ENCODE measurements at regions not wholly inside any gene's neighbourhood (a gene's known extent, or its start where the extent isn't known, plus 50 kb on each side); places are given as distances from the start of the nearest gene placed in this dataset.

DNA sequence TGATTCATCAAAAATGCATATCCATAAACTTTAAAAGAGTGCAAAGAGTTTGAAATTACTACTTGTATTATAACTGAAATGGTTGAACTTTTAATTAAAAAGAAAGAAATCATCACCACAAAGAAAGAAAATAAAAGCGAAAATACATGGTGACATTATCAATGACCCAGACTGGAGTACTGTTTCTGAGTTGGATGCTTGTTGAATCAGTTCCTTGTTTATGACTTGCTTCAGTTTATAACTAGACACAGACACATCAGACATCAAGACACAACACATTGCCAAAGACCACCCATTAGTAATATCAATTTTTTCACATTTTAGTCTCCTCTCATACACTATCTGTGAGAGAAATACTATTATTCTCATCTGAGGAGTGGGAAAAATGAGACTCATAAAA, 293.0 kb downstream of the MRPL39 start:
- TF ChIP-seq, protein P1, sequence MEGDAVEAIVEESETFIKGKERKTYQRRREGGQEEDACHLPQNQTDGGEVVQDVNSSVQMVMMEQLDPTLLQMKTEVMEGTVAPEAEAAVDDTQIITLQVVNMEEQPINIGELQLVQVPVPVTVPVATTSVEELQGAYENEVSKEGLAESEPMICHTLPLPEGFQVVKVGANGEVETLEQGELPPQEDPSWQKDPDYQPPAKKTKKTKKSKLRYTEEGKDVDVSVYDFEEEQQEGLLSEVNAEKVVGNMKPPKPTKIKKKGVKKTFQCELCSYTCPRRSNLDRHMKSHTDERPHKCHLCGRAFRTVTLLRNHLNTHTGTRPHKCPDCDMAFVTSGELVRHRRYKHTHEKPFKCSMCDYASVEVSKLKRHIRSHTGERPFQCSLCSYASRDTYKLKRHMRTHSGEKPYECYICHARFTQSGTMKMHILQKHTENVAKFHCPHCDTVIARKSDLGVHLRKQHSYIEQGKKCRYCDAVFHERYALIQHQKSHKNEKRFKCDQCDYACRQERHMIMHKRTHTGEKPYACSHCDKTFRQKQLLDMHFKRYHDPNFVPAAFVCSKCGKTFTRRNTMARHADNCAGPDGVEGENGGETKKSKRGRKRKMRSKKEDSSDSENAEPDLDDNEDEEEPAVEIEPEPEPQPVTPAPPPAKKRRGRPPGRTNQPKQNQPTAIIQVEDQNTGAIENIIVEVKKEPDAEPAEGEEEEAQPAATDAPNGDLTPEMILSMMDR (IDR thresholded peaks at IDR 0.05): no peak
- Histone ChIP-seq H3K27me3 (no peaks in the 10 kb centered on the region), H3K4me3 (no peak overlapping the region), H3K36me3 (no peaks in the 10 kb centered on the region), H3K4me1 (no peaks in the 10 kb centered on the region), H3K27ac (no peak overlapping the region), H3K9me3 (no peaks in the 10 kb centered on the region)
- intact Hi-C loops (cut with DNase I): no loop called here
- ATAC-seq (no peak), DNase-seq (no peak)

DNA sequence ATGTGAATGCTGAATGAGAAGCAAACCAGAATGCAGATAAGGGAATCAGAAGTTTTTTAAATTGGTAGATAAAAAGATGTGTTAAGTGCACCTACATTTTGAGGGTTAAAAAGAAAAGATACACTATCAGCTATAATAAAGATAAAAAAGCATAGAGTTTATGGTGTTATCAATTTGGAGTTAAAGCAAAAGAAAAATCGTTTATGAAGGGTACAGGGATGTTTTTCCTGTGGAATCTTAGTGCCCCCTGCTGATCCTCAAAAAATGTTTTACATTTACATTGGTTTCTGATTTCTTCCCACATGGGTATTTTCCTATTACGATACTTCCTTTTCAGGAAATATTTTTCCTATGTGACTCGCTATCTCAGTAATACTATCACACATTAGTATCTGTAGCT, 293.5 kb downstream of the MRPL39 start:
- peak; percentile 31 for ATAC-seq
- intact Hi-C loops (cut with DNase I): no loop called here

DNA sequence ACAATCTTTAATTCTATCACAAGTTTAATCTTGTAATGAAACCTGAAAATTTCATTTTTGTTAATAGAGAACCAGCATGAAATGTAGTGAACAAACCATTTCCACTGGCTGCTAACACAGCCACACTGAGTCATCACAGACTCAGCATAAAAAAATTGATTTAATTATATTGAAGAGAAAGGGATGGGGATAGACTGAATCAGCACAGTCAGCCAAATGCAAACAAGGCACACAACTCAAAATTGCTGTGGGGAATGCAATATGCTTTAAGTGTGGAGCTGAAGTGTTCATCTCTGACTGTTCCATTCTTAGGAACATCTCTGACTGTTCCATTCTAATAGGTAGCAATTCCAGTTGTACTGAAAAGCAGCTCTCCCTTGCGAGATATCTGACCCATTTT, 299.8 kb downstream of the MRPL39 start:
- no peaks in the 10 kb centered on the region for H3K27me3 ChIP-seq
- ATAC-seq: no peak
- TF ChIP-seq, protein P1 (IDR thresholded peaks at IDR 0.05): no peak

More for the DNA sequence above, 293.5 kb downstream of the MRPL39 start:
- H3K4me3 ChIP-seq: no peak overlapping the region
- no peak for DNase-seq
- H3K27me3 ChIP-seq: no peaks in the 10 kb centered on the region
- H3K4me1 ChIP-seq: no peaks in the 10 kb centered on the region
- no peaks in the 10 kb centered on the region for H3K36me3 ChIP-seq
- TF ChIP-seq, protein P1 (IDR thresholded peaks at IDR 0.05): peak; percentile 25
- H3K27ac ChIP-seq: no peak overlapping the region
- H3K9me3 ChIP-seq: no peaks in the 10 kb centered on the region

DNA sequence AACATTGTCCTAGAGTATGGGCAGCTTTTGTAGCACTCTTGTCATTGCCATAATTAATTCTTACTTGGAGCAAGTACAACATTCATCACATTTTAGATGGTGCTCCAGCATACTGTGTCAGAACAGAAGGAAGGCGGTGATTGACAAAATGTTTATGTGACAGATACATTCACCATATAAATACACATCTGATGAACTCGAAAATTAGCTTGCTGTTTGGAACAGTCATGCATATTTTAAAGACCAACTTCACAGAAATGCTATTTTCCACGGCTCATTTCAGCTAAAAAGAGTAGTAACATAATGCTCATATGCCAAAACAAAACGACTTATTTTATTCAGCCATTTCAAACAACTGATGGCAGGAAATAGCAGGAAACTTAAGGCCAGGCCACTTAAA, 302.7 kb downstream of the MRPL39 start:
- intact Hi-C loops (cut with DNase I): no loop called here
- no peak overlapping the region for H3K27ac ChIP-seq
- H3K9me3 ChIP-seq: no peaks in the 10 kb centered on the region
- ATAC-seq (no peak), DNase-seq (no peak)
- no peaks in the 10 kb centered on the region for H3K4me1 ChIP-seq
- H3K27me3 ChIP-seq: no peaks in the 10 kb centered on the region
- no peaks in the 10 kb centered on the region for H3K36me3 ChIP-seq
- H3K4me3 ChIP-seq: no peak overlapping the region
- TF ChIP-seq, protein P1 (IDR thresholded peaks at IDR 0.05): no peak

More for the DNA sequence above, 299.8 kb downstream of the MRPL39 start:
- no peaks in the 10 kb centered on the region for H3K9me3 ChIP-seq
- intact Hi-C loops (cut with DNase I): no loop called here
- H3K27ac ChIP-seq: no peak overlapping the region
- DNase-seq: no peak
- H3K4me3 ChIP-seq: no peak overlapping the region
- no peaks in the 10 kb centered on the region for H3K36me3 ChIP-seq
- no peaks in the 10 kb centered on the region for H3K4me1 ChIP-seq

DNA sequence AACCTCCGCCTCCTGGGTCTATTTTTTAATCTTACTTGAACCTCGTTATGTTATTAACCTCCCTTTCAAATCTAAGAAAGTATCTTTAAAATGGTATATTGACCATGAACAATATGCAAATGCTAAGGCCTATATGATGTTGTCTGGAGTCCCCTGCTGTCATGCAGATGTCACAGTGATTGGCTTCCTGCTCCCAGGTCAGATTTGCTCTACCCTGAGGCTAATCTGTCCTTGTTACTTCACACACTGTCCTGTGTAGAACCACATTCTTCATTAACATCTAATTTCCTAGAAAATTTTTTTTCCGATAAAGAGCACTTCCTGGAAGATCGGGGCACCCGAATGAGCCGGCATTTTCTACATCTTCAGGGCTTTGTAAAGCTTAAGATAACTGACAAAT, 306.6 kb downstream of the MRPL39 start:
- Histone ChIP-seq H3K9me3 (no peaks in the 10 kb centered on the region), H3K4me3 (no peak overlapping the region), H3K27me3 (no peaks in the 10 kb centered on the region), H3K27ac (no peak overlapping the region), H3K36me3 (no peaks in the 10 kb centered on the region), H3K4me1 (no peaks in the 10 kb centered on the region)
- TF ChIP-seq, protein P1 (IDR thresholded peaks at IDR 0.05): no peak
- intact Hi-C loops (cut with DNase I): no loop called here
- no peak for ATAC-seq
- no peak for DNase-seq
